22Rv1 (cell line): ENCODE measurements at regions not wholly inside any gene's neighbourhood (a gene's known extent, or its start where the extent isn't known, plus 50 kb on each side); places are given as distances from the start of the nearest gene placed in this dataset.

Experiments
- CTCF ChIP-seq: fragments of 450-650 bp; IDR thresholded peaks from 2 replicates; pipeline ENCODE4 v1.5.1; 2017; ENCODE audit warnings: mild to moderate bottlenecking
- ZFX ChIP-seq: fragments of 450-650 bp; IDR thresholded peaks from 2 replicates; pipeline ENCODE4 v1.6.1; 2017; ENCODE audit warnings: antibody characterized with exemption, borderline replicate concordance

GRCh38 chr22:27106985-27107384 is 449.6 kb downstream of the MIAT start:
- TF ChIP-seq CTCF (no peak), ZFX (no peak)
